Endothelial cell of umbilical vein (primary cell): ENCODE measurements at regions not wholly inside any gene's neighbourhood (a gene's known extent, or its start where the extent isn't known, plus 50 kb on each side); places are given as distances from the start of the nearest gene placed in this dataset.

Experiments used
- POLR2A ChIP-seq: IDR thresholded peaks from 2 replicates; pipeline ENCODE4 v1.6.1; 2012; ENCODE audit warnings: low read depth, mild to moderate bottlenecking, control low read depth, low read length
- POLR2AphosphoS5 ChIP-seq: IDR thresholded peaks from 2 replicates; pipeline ENCODE4 v1.6.1; 2012; ENCODE audit warnings: low read depth, mild to moderate bottlenecking, control low read depth, low read length, moderate library complexity; ENCODE audit not compliant: insufficient read depth
- TF ChIP-seq, protein P1 (sequence below), 2 donors: IDR thresholded peaks; 1 replicate in 1 of 2; 2 replicates in 1 of 2; pipeline ENCODE4 v1.5.1; 2011; ENCODE audit warnings: low read length in 2 of 2, mild to moderate bottlenecking in 2 of 2, moderate library complexity in 2 of 2, control low read depth in 1 of 2, inconsistent platforms in 1 of 2, low read depth in 1 of 2; ENCODE audit not compliant: insufficient read depth in 1 of 2; ENCODE audit errors: extremely low read depth in 1 of 2
- TF ChIP-seq, protein P2 (sequence below): IDR thresholded peaks from 2 replicates; pipeline ENCODE4 v1.6.1; 2011; ENCODE audit not compliant: insufficient read depth, insufficient read length

DNA sequence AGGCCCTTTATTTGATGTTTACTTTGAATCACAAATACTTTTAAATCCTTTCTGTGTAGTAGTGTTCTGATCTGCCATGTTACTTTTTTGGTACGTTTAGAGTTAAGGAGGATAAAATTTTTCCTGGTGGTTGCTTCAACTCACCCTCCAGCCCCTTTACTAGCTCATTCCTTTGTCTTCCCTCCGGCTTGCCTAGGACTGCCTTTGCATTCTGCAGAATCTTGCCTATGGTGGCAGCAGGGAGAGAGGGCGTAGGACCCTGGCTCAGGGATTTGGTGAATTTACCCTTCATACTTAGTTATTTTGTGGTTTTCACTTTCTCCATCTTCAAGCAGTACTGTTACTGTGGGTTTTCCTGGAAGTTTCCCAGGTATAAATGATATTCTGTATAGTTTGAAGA, 833.5 kb downstream of the XPNPEP1 start:
- TF ChIP-seq, protein P1, sequence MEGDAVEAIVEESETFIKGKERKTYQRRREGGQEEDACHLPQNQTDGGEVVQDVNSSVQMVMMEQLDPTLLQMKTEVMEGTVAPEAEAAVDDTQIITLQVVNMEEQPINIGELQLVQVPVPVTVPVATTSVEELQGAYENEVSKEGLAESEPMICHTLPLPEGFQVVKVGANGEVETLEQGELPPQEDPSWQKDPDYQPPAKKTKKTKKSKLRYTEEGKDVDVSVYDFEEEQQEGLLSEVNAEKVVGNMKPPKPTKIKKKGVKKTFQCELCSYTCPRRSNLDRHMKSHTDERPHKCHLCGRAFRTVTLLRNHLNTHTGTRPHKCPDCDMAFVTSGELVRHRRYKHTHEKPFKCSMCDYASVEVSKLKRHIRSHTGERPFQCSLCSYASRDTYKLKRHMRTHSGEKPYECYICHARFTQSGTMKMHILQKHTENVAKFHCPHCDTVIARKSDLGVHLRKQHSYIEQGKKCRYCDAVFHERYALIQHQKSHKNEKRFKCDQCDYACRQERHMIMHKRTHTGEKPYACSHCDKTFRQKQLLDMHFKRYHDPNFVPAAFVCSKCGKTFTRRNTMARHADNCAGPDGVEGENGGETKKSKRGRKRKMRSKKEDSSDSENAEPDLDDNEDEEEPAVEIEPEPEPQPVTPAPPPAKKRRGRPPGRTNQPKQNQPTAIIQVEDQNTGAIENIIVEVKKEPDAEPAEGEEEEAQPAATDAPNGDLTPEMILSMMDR (IDR thresholded peaks at IDR 0.05; ENCODE audit: extremely low read depth in 1 of 2, insufficient read depth in 1 of 2, low read depth in 1 of 2, low read length in 2 of 2) = no peak
- TF ChIP-seq POLR2A (no peak), POLR2AphosphoS5 (no peak)
- TF ChIP-seq, protein P2, sequence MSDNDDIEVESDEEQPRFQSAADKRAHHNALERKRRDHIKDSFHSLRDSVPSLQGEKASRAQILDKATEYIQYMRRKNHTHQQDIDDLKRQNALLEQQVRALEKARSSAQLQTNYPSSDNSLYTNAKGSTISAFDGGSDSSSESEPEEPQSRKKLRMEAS = no peak
